Liver (tissue), 3 donors: ENCODE measurements at regions not wholly inside any gene's neighbourhood (a gene's known extent, or its start where the extent isn't known, plus 50 kb on each side); places are given as distances from the start of the nearest gene placed in this dataset.

Source experiments
- JUND ChIP-seq, 2 donors: IDR thresholded peaks; 2 replicates each; pipeline ENCODE4 v1.6.1; 2016; ENCODE audit warnings: antibody characterized with exemption in 2 of 2
- RAD21 ChIP-seq, 2 donors: IDR thresholded peaks; 2 replicates each; pipeline ENCODE4 v1.6.1; 2016; ENCODE audit warnings: antibody characterized with exemption in 2 of 2, mild to moderate bottlenecking in 2 of 2
- RXRA ChIP-seq, 2 donors: IDR thresholded peaks; 2 replicates each; pipeline ENCODE4 v1.6.1; 2017 to 2018; ENCODE audit warnings: antibody characterized with exemption in 2 of 2, mild to moderate bottlenecking in 1 of 2
- TAF1 ChIP-seq: conservative IDR thresholded peaks from 2 replicates; pipeline ENCODE4 v1.6.1; 2016; ENCODE audit warnings: antibody characterized with exemption, mild to moderate bottlenecking
- TF ChIP-seq, protein P1 (sequence below): fragments of 150-350 bp; IDR thresholded peaks from 2 replicates; pipeline ENCODE4 v1.5.1; 2017; ENCODE audit warnings: improper control_type of control experiment, low read depth, low read length; ENCODE audit not compliant: missing input control
- TF ChIP-seq, protein P2 (sequence below): IDR thresholded peaks from 2 replicates; pipeline ENCODE4 v1.6.1; 2016; ENCODE audit warnings: antibody characterized with exemption, mild to moderate bottlenecking
- donor health status: healthy.
- donor health status: healthy.

DNA sequence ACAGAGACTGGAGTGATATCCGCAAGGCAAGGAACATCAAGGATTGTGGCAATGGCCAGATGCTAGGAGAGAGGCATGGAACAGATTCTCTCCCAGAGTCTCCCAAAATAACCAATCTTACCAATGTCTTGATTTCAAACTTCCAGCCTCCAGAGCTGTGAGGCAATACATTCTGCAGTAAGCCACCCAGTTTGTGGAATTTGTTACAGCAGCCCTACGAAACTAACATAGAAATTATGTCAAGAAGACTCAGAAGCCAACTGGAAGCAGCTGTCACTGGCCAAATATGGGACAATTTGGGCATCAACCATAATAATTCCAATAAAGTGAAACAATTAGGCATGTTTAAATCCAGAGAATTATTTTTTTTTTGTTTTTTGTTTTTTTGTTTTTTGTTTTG is 271.1 kb downstream of the NDUFS4 start:
- TF ChIP-seq, protein P1, sequence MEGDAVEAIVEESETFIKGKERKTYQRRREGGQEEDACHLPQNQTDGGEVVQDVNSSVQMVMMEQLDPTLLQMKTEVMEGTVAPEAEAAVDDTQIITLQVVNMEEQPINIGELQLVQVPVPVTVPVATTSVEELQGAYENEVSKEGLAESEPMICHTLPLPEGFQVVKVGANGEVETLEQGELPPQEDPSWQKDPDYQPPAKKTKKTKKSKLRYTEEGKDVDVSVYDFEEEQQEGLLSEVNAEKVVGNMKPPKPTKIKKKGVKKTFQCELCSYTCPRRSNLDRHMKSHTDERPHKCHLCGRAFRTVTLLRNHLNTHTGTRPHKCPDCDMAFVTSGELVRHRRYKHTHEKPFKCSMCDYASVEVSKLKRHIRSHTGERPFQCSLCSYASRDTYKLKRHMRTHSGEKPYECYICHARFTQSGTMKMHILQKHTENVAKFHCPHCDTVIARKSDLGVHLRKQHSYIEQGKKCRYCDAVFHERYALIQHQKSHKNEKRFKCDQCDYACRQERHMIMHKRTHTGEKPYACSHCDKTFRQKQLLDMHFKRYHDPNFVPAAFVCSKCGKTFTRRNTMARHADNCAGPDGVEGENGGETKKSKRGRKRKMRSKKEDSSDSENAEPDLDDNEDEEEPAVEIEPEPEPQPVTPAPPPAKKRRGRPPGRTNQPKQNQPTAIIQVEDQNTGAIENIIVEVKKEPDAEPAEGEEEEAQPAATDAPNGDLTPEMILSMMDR: no peak
- TF ChIP-seq JUND (IDR thresholded peaks at IDR 0.05) (no peak), RAD21 (IDR thresholded peaks at IDR 0.05) (no peak), RXRA (IDR thresholded peaks at IDR 0.05) (no peak), TAF1 (no peak)
- TF ChIP-seq, protein P2, sequence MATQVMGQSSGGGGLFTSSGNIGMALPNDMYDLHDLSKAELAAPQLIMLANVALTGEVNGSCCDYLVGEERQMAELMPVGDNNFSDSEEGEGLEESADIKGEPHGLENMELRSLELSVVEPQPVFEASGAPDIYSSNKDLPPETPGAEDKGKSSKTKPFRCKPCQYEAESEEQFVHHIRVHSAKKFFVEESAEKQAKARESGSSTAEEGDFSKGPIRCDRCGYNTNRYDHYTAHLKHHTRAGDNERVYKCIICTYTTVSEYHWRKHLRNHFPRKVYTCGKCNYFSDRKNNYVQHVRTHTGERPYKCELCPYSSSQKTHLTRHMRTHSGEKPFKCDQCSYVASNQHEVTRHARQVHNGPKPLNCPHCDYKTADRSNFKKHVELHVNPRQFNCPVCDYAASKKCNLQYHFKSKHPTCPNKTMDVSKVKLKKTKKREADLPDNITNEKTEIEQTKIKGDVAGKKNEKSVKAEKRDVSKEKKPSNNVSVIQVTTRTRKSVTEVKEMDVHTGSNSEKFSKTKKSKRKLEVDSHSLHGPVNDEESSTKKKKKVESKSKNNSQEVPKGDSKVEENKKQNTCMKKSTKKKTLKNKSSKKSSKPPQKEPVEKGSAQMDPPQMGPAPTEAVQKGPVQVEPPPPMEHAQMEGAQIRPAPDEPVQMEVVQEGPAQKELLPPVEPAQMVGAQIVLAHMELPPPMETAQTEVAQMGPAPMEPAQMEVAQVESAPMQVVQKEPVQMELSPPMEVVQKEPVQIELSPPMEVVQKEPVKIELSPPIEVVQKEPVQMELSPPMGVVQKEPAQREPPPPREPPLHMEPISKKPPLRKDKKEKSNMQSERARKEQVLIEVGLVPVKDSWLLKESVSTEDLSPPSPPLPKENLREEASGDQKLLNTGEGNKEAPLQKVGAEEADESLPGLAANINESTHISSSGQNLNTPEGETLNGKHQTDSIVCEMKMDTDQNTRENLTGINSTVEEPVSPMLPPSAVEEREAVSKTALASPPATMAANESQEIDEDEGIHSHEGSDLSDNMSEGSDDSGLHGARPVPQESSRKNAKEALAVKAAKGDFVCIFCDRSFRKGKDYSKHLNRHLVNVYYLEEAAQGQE: no peak
